ENCODE measurements at regions not wholly inside any gene's neighbourhood (a gene's known extent, or its start where the extent isn't known, plus 50 kb on each side); places are given as distances from the start of the nearest gene placed in this dataset.

- H3K9me3 Mint-ChIP-seq: peaks cover 47% of the 10 kb centered on the region
- DNase-seq: no peak
These were observed 113.3 kb upstream of the ALKAL2 start for GRCh38 chr2:401019-401679.

GRCh38 chr2:397926-398325 is 110.0 kb upstream of the ALKAL2 start:
- DNase-seq: no peak

More at GRCh38 chr2:401019-401679, 113.3 kb upstream of the ALKAL2 start:
- no peak for TF ChIP-seq CTCF (IDR thresholded peaks at IDR 0.05)
- no peak overlapping the region for H3K4me3 Mint-ChIP-seq
- H3K4me1 Mint-ChIP-seq (ENCODE audit: low read depth): no peaks in the 10 kb centered on the region
- no peak overlapping the region for H3K27ac Mint-ChIP-seq
- no peaks in the 10 kb centered on the region; the same call in 1 of the 2 replicates for H3K27me3 Mint-ChIP-seq (ENCODE audit: insufficient read depth)
- no peaks in the 10 kb centered on the region for H3K36me3 Mint-ChIP-seq (ENCODE audit: low read depth)

GRCh38 chr2:397521-397920 is 109.6 kb upstream of the ALKAL2 start:
- no peak for TF ChIP-seq CTCF (IDR thresholded peaks at IDR 0.05)
- Mint-ChIP-seq H3K4me1 (ENCODE audit: low read depth) (no peaks in the 10 kb centered on the region), H3K36me3 (ENCODE audit: low read depth) (no peaks in the 10 kb centered on the region), H3K4me3 (no peak overlapping the region), H3K9me3 (peaks cover 42% of the 10 kb centered on the region), H3K27ac (no peak overlapping the region), H3K27me3 (ENCODE audit: insufficient read depth) (no peaks in the 10 kb centered on the region)
- DNase-seq: no peak

More at GRCh38 chr2:397926-398325, 110.0 kb upstream of the ALKAL2 start:
- no peaks in the 10 kb centered on the region for H3K27me3 Mint-ChIP-seq (ENCODE audit: insufficient read depth)
- no peak overlapping the region for H3K4me3 Mint-ChIP-seq
- TF ChIP-seq CTCF (IDR thresholded peaks at IDR 0.05): no peak
- peaks cover 42% of the 10 kb centered on the region for H3K9me3 Mint-ChIP-seq
- no peaks in the 10 kb centered on the region for H3K36me3 Mint-ChIP-seq (ENCODE audit: low read depth)
- no peaks in the 10 kb centered on the region for H3K4me1 Mint-ChIP-seq (ENCODE audit: low read depth)
- H3K27ac Mint-ChIP-seq: no peak overlapping the region

GRCh38 chr2:396903-397302 is 109.0 kb upstream of the ALKAL2 start:
- no peaks in the 10 kb centered on the region for H3K27me3 Mint-ChIP-seq (ENCODE audit: insufficient read depth)
- no peaks in the 10 kb centered on the region for H3K4me1 Mint-ChIP-seq (ENCODE audit: low read depth)
- TF ChIP-seq CTCF (IDR thresholded peaks at IDR 0.05): no peak
- peaks cover 45% of the 10 kb centered on the region for H3K9me3 Mint-ChIP-seq
- no peak overlapping the region for H3K4me3 Mint-ChIP-seq
- no peaks in the 10 kb centered on the region for H3K36me3 Mint-ChIP-seq (ENCODE audit: low read depth)
- no peak overlapping the region for H3K27ac Mint-ChIP-seq
- no peak for DNase-seq

GRCh38 chr2:395886-396285 is 108.0 kb upstream of the ALKAL2 start:
- Mint-ChIP-seq H3K27ac (no peak overlapping the region), H3K27me3 (ENCODE audit: insufficient read depth) (no peaks in the 10 kb centered on the region), H3K9me3 (peaks cover 52% of the 10 kb centered on the region), H3K4me3 (no peak overlapping the region), H3K36me3 (ENCODE audit: low read depth) (no peaks in the 10 kb centered on the region; the same call in 1 of the 2 replicates), H3K4me1 (ENCODE audit: low read depth) (no peaks in the 10 kb centered on the region)
- TF ChIP-seq CTCF (IDR thresholded peaks at IDR 0.05): no peak
- DNase-seq: no peak

Data from HFFc6 (cell line).